Fibroblast of pulmonary artery (primary cell): ENCODE measurements at regions not wholly inside any gene's neighbourhood (a gene's known extent, or its start where the extent isn't known, plus 50 kb on each side); places are given as distances from the start of the nearest gene placed in this dataset.

Experiments used
- DNase-seq: peaks from one replicate; pipeline ENCODE4 v3.0.0-alpha.2; 2010; ENCODE audit warnings: low read depth
- H3K4me3 ChIP-seq: replicated peaks from 2 replicates; pipeline ENCODE4 v1.5.1; 2011; ENCODE audit warnings: low read depth, mild to moderate bottlenecking, control low read depth, low read length, moderate library complexity
- TF ChIP-seq, protein P1 (sequence below): IDR thresholded peaks from 2 replicates; pipeline ENCODE4 v1.5.1; 2011; ENCODE audit warnings: mild to moderate bottlenecking, control low read depth, low read length, inconsistent platforms; ENCODE audit errors: missing control alignments

DNA sequence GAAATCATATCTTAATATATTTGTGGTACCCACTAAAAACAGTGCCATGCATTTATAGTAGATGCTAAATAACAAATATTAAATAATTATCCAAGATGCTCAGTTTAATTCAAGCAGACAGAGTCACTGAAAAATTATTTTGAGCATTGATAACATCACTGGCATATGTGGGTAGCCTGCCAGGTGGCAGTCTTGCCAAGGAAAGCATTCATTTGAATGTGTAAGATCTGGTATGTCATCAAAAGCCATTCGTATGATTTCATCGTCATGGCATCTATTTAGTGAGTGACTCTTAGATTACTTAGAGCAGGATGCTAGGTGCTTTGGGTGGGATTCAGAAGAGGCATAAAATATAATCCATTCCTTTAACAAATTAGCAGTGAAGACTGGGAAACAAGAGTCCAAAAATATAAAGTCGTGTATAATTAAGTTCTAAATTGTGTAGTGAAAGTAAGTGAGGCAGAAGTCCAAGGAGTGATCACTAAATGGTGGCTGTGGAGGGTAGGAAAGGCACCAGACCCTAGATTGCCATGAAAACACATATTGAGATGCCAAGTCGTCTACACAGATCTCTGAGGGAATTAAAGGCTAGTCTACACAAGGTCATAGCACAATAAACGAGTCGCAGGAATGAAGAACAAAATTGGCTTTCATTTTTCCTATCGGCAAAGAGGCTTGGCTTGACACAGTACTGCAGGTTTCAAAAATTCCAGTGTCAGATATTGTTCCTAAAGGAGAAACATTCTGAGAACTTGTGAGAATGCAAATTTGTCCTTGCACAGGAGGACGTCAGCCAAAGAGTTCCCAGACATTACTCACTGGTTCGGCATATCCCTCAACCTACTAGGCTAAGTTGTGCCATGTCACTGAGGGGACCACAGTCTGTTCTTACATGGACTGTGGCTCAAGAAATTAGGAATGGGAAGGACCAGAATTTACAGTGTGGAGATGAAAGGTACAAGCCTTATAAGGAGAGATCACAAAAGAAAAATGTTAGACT, 130.8 kb downstream of the LYPLAL1 start:
- TF ChIP-seq, protein P1, sequence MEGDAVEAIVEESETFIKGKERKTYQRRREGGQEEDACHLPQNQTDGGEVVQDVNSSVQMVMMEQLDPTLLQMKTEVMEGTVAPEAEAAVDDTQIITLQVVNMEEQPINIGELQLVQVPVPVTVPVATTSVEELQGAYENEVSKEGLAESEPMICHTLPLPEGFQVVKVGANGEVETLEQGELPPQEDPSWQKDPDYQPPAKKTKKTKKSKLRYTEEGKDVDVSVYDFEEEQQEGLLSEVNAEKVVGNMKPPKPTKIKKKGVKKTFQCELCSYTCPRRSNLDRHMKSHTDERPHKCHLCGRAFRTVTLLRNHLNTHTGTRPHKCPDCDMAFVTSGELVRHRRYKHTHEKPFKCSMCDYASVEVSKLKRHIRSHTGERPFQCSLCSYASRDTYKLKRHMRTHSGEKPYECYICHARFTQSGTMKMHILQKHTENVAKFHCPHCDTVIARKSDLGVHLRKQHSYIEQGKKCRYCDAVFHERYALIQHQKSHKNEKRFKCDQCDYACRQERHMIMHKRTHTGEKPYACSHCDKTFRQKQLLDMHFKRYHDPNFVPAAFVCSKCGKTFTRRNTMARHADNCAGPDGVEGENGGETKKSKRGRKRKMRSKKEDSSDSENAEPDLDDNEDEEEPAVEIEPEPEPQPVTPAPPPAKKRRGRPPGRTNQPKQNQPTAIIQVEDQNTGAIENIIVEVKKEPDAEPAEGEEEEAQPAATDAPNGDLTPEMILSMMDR = no peak
- peak; percentile 71 for DNase-seq
- H3K4me3 ChIP-seq = no peak overlapping the region

DNA sequence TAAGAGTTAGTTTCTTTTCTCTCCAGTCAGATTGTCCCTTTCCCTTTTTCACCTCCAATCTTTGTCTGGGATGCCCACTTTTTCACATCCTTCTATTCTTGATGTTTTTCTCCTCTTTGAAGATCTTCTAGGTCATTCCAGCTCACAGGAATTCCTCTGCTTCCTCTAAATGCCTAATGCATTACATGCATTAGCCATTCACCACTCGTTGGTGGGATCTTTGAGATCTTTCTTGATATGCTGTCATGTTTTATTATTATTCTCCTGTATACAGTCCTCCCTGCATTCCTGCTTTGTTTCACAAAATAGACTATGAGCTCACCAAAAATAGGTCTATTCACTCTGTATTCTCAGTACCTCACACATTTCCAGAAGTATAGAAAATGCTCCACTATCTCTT, 129.0 kb downstream of the LYPLAL1 start:
- peak; percentile 42 for DNase-seq
- no peak overlapping the region for H3K4me3 ChIP-seq
- TF ChIP-seq, protein P1 = no peak

GRCh38 chr1:219299420-219299819, 125.7 kb downstream of the LYPLAL1 start:
- TF ChIP-seq, protein P1 = no peak

DNA sequence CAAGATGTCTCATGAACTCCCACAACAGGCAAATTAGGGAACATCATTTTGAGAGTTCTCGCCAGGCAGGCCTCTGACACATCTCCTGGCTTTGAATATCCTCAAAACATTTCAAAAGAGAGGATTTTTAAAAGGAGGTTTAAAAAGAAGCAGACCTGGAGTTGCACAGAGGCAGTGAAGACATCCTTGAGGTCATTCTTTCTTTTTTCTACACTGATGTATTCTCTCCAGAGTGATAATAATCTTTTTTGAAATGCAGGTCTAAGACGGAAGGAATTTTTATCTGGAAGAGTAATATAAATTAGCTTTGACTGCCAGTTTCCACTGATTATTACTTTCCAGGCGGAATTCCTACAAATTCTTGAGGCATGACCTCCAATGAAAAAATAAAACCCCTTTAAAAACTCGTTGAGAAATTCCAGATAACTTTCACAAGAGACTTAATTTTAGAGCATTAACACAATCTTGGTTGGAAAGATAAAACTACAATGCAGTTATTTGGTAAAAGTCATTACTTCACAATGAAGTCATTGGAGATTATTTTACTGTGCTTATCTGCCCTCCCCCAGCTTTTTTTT, 125.0 kb downstream of the LYPLAL1 start:
- H3K4me3 ChIP-seq = no peak overlapping the region
- TF ChIP-seq, protein P1 = no peak
- peak; percentile 88 for DNase-seq

More at GRCh38 chr1:219299420-219299819, 125.7 kb downstream of the LYPLAL1 start:
- DNase-seq = no peak
- no peak overlapping the region for H3K4me3 ChIP-seq

DNA sequence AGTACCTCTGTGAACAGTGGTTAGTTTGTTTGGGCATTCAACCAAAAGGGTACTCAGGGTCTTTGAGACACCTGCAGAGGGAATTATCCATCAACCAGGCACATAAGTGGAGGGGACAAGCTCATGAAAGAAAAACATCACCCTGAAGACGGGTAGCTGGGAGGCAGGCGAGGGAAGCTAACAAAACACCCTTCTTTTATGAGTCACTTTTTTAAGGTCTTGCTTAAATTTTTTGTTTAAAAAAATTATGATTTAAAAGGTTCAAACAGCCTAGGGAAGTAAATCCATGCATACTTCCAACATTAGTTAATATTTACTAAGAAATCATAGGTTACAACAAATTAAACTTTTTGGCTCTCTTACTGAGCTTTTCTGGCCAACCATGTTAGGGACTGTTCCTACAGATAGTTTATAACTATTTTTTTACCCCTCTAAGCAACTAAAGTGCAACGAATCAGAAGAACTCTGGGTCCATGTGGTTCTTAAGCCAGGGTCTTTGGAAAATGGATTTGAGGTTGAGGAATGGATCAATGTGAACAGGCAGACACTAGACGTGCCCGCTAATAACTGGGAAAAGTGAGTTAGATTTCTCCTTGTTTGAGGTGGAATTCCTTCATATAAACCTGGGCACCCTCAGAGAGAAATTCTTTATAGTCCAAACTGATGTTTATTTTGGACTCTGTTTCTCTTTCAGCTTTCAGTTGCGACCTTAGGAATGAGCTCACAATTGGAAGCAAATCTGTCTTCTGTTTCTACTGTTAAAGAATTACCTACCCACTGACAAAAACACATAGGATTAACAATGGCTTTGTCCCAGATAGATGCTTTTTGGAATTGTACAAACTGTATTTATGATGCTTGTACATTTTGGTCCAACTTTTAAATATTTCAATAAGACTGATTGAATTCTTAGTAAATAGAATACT, 123.0 kb downstream of the LYPLAL1 start:
- DNase-seq = no peak
- TF ChIP-seq, protein P1 = no peak

DNA sequence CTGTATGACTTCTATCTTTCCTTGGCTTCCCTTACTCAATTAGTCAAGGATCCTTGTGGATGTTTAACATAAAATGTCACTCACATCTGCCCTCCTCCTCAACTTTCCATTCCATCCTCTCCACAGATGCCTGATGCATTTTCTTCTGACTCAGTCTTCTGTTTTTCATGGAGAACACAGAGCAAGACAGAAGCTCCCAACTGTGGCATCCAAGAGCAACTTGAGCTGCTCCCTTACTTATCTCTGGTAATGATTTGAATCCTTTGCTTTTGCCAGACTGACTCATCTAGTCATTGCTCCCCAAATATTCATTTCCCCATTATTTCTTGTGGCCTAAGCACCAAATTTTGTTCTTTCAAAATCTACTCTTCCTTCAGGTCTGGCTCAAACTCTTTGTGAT, 120.6 kb downstream of the LYPLAL1 start:
- TF ChIP-seq, protein P1 = no peak
- DNase-seq = no peak
- no peak overlapping the region for H3K4me3 ChIP-seq

More for the DNA sequence above, 123.0 kb downstream of the LYPLAL1 start:
- H3K4me3 ChIP-seq = no peak overlapping the region
